Colonic mucosa (tissue), 4 donors: ENCODE measurements at regions not wholly inside any gene's neighbourhood (a gene's known extent, or its start where the extent isn't known, plus 50 kb on each side); places are given as distances from the start of the nearest gene placed in this dataset.

Source experiments
- DNase-seq: peaks from one replicate; pipeline ENCODE4 v3.0.0-alpha.2; 2020
- H3K27ac ChIP-seq: fragments of 200-600 bp; one replicate; pipeline ENCODE4 v1.8.0; 2021
- H3K27me3 ChIP-seq: fragments of 200-600 bp; one replicate; pipeline ENCODE4 v1.8.0; 2021
- H3K36me3 ChIP-seq: fragments of 200-600 bp; one replicate; pipeline ENCODE4 v1.8.0; 2021
- H3K4me1 ChIP-seq: fragments of 200-600 bp; one replicate; pipeline ENCODE4 v1.8.0; 2021; ENCODE audit warnings: mild to moderate bottlenecking
- H3K4me3 ChIP-seq: fragments of 200-600 bp; one replicate; pipeline ENCODE4 v1.8.0; 2021
- H3K9ac ChIP-seq, 2 donors: one replicate each; pipeline ENCODE4 v1.7.0; 2013; ENCODE audit warnings: control low read depth in 2 of 2, low read depth in 2 of 2, low read length in 2 of 2
- H3K9me3 ChIP-seq: fragments of 200-600 bp; one replicate; pipeline ENCODE4 v1.8.0; 2021
- intact Hi-C: fragments of 100-400 bp; cut with DNase I; formaldehyde crosslinking; loops from one replicate; pipeline ENCODE4 v1.14.1; 2022
- TF ChIP-seq, protein P1 (sequence below): fragments of 200-600 bp; IDR thresholded peaks from one replicate; pipeline ENCODE4 v1.8.0; 2022; ENCODE audit warnings: antibody characterized with exemption, mild to moderate bottlenecking
- donor health status: healthy.
- donor health status: DM: no; HTN: no; CAD: no.
- donor health status: DM: no; HTN: no; CAD: no.

DNA sequence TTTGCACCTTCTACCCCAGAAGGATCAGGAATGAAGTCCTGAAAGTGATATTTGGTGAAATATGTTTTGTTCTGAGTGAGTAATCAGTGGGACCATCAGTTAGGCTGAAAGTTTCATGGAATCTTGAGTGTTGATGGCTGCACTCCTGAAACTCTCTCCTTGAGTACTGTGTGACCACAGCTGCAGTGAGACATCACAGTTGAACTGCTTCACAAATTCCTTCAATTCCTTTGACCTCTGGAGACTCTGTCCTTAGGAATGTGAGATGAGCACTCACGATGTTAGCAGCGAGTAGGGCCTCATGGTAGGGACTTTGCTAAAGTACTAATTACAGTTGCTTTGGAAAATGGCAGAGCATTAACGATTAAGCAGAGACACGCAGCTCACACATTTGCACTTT lies 142.9 kb upstream of the SLC4A4 start:
- no peaks in the 10 kb centered on the region for H3K36me3 ChIP-seq
- no peaks in the 10 kb centered on the region for H3K9me3 ChIP-seq
- H3K9ac ChIP-seq, result no peak overlapping the region
- no peak overlapping the region for H3K27ac ChIP-seq
- peaks cover 9% of the 10 kb centered on the region for H3K4me1 ChIP-seq
- intact Hi-C loops, result no loop called here
- no peak for DNase-seq
- H3K4me3 ChIP-seq, result no peak overlapping the region
- H3K27me3 ChIP-seq, result no peaks in the 10 kb centered on the region
- TF ChIP-seq, protein P1, sequence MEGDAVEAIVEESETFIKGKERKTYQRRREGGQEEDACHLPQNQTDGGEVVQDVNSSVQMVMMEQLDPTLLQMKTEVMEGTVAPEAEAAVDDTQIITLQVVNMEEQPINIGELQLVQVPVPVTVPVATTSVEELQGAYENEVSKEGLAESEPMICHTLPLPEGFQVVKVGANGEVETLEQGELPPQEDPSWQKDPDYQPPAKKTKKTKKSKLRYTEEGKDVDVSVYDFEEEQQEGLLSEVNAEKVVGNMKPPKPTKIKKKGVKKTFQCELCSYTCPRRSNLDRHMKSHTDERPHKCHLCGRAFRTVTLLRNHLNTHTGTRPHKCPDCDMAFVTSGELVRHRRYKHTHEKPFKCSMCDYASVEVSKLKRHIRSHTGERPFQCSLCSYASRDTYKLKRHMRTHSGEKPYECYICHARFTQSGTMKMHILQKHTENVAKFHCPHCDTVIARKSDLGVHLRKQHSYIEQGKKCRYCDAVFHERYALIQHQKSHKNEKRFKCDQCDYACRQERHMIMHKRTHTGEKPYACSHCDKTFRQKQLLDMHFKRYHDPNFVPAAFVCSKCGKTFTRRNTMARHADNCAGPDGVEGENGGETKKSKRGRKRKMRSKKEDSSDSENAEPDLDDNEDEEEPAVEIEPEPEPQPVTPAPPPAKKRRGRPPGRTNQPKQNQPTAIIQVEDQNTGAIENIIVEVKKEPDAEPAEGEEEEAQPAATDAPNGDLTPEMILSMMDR, result no peak

GRCh38 chr4:71198958-71199357 lies 139.9 kb upstream of the SLC4A4 start:
- Histone ChIP-seq H3K4me1 (peaks cover 9% of the 10 kb centered on the region), H3K4me3 (no peak overlapping the region), H3K9ac (no peak overlapping the region), H3K9me3 (no peaks in the 10 kb centered on the region), H3K27me3 (no peaks in the 10 kb centered on the region), H3K27ac (peak overlapping the region; percentile 56), H3K36me3 (no peaks in the 10 kb centered on the region)
- TF ChIP-seq, protein P1, result no peak
- DNase-seq, result peak; percentile 78
- intact Hi-C loops, result no loop called here

- H3K4me1 ChIP-seq, result peaks cover 9% of the 10 kb centered on the region
- DNase-seq, result peak; percentile 31
- no peaks in the 10 kb centered on the region for H3K9me3 ChIP-seq
- H3K27me3 ChIP-seq, result no peaks in the 10 kb centered on the region
- no peak overlapping the region for H3K9ac ChIP-seq
- no peak overlapping the region for H3K27ac ChIP-seq
- no peaks in the 10 kb centered on the region for H3K36me3 ChIP-seq
- H3K4me3 ChIP-seq, result no peak overlapping the region
- TF ChIP-seq, protein P1, result no peak
- intact Hi-C loops, result no loop called here
Measured at GRCh38 chr4:71201057-71201456, 137.8 kb upstream of the SLC4A4 start.

DNA sequence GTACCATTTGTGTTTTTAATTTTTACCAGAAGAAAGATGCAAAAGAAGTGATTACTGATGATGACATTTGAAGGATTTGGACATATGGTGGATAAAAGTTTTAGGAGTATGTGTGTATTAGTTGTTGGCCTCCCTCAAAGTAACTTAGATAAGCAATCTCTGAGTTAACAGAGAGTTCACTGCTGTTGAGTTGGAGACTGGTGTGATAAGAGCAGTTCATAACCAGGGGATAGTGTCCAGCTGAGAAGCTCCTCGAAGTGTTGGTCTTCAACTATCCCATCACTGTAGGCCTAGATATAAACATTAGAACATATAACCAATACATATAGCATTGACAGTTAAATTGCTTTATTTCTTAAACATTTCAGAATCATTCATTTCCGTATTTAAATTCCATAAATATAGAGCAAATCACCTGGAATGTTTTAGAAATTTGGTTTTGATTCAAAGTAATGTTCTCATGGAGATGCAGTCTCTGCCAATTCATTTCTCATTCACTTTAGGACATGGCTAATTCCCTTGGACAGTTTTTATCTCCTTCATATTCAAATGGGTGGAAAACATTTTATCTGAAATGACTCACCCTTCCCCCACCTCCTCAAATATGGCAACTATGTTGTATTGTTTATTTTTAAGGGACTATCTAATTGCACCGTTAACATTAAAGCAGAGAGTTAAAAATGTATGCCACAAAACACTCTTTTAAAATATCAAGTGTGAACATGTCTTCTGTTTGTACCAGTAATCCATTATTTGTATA lies 136.8 kb upstream of the SLC4A4 start:
- Histone ChIP-seq H3K27ac (no peak overlapping the region), H3K9me3 (no peaks in the 10 kb centered on the region), H3K36me3 (no peaks in the 10 kb centered on the region), H3K9ac (no peak overlapping the region), H3K27me3 (no peaks in the 10 kb centered on the region), H3K4me3 (no peak overlapping the region), H3K4me1 (peaks cover 9% of the 10 kb centered on the region)
- no peak for DNase-seq
- TF ChIP-seq, protein P1, result no peak
- intact Hi-C loops, result no loop called here

- Histone ChIP-seq H3K27ac (no peak overlapping the region), H3K4me3 (no peak overlapping the region), H3K9ac (no peak overlapping the region), H3K4me1 (peaks cover 9% of the 10 kb centered on the region), H3K27me3 (no peaks in the 10 kb centered on the region), H3K36me3 (no peaks in the 10 kb centered on the region), H3K9me3 (no peaks in the 10 kb centered on the region)
- no peak for DNase-seq
- TF ChIP-seq, protein P1, result no peak
- intact Hi-C loops, result no loop called here
Measured at GRCh38 chr4:71202705-71203104, 136.1 kb upstream of the SLC4A4 start.
